Spleen (tissue), 11 donors: ENCODE measurements at regions not wholly inside any gene's neighbourhood (a gene's known extent, or its start where the extent isn't known, plus 50 kb on each side); places are given as distances from the start of the nearest gene placed in this dataset.

Experiments used
- DNase-seq: peaks from one replicate; pipeline ENCODE4 v3.0.0-alpha.2; 2020
- H3K27ac ChIP-seq, 8 donors: fragments of 200-600 bp; sonication (generic) in 7 of 8; 1 replicate in 4 of 8; 2 replicates in 4 of 8; pipeline versions ENCODE4 v1.5.0 to v1.8.0; 2016 to 2021; ENCODE audit warnings: inconsistent platforms in 4 of 8, mild to moderate bottlenecking in 4 of 8, moderate library complexity in 1 of 8
- H3K27me3 ChIP-seq, 7 donors: fragments of 200-600 bp; sonication (generic) in 6 of 7; replicated peaks in 1 of 7; 1 replicate in 4 of 7; 2 replicates in 3 of 7; pipeline versions ENCODE4 v1.5.0 to v1.8.0; 2016 to 2021; ENCODE audit warnings: inconsistent platforms in 3 of 7, mild to moderate bottlenecking in 1 of 7
- H3K36me3 ChIP-seq, 6 donors: fragments of 200-600 bp; sonication (generic) in 5 of 6; 1 replicate in 4 of 6; 2 replicates in 2 of 6; pipeline versions ENCODE4 v1.5.0 to v1.8.0; 2016 to 2021; ENCODE audit warnings: inconsistent platforms in 2 of 6
- H3K4me1 ChIP-seq, 6 donors: fragments of 200-600 bp; sonication (generic) in 5 of 6; 1 replicate in 3 of 6; 2 replicates in 3 of 6; pipeline versions ENCODE4 v1.5.0 to v1.8.0; 2016 to 2021; ENCODE audit warnings: inconsistent platforms in 3 of 6
- H3K4me3 ChIP-seq, 8 donors: fragments of 200-600 bp; sonication (generic) in 7 of 8; 1 replicate in 4 of 8; 2 replicates in 4 of 8; pipeline versions ENCODE4 v1.5.0 to v1.8.0; 2016 to 2021; ENCODE audit warnings: inconsistent platforms in 4 of 8, mild to moderate bottlenecking in 4 of 8, moderate library complexity in 2 of 8
- H3K9me3 ChIP-seq, 8 donors: fragments of 200-600 bp; sonication (generic) in 7 of 8; 1 replicate in 4 of 8; 2 replicates in 4 of 8; pipeline versions ENCODE4 v1.5.0 to v1.8.0; 2016 to 2021; ENCODE audit warnings: inconsistent platforms in 4 of 8
- POLR2A ChIP-seq, 3 donors: fragments of 450-650 bp; IDR thresholded peaks; one replicate each; pipeline ENCODE4 v1.5.1; 2017; ENCODE audit warnings: antibody characterized with exemption in 3 of 3, mild to moderate bottlenecking in 1 of 3
- POLR2AphosphoS5 ChIP-seq, 3 donors: sonication (generic); formaldehyde crosslinking; IDR thresholded peaks; one replicate each; pipeline ENCODE4 v1.5.1; 2017; ENCODE audit warnings: antibody characterized with exemption in 3 of 3
- WGBS, 5 donors: extraction: QIAGEN DNeasy Blood & Tissue Kit in 3 of 5; methylation state at CpG; one replicate each; pipeline versions ENCODE4 v1.1.5 to v1.1.7; 2013 to 2018; 5-methylcytosine and 5-hydroxymethylcytosine counted together
- intact Hi-C: fragments of 100-400 bp; cut with DNase I; formaldehyde crosslinking; loops from one replicate; pipeline ENCODE4 v1.15.0; 2023; ENCODE audit warnings: low total_unique reads
- TF ChIP-seq, protein P1 (sequence below), 11 experiments: fragments of 200-600 bp in 7 of 11; fragments of 450-650 bp in 4 of 11; sonication (generic) in 4 of 11; IDR thresholded peaks in 8 of 11; conservative IDR thresholded peaks in 3 of 11; 1 replicate in 7 of 11; 2 replicates in 4 of 11; pipeline versions ENCODE4 v1.4.0 to v1.8.0; 2016 to 2021; ENCODE audit warnings: antibody characterized with exemption in 11 of 11, inconsistent platforms in 4 of 11, mild to moderate bottlenecking in 1 of 11
- donor health status: healthy with polysubstance abuse.
- donor health status: DM: no; HTN: no; CAD: no; lungs with moderate emphysema.
- donor health status: DM: no; HTN: no; CAD: no.
- donor health status: Bipolar disorder and iron deficiency.
- donor health status: healthy.
- donor health status: DM: no; HTN: no; CAD: no.
- donor health status: DM: yes; HTN: yes; CAD: no.

- no peak for DNase-seq
- intact Hi-C loops: no loop called here
Observed at GRCh38 chr14:97777622-97778355, 980.6 kb downstream of the VRK1 start.

GRCh38 chr14:97779140-97779539 is 982.0 kb downstream of the VRK1 start:
- WGBS, 5 donors: 70 to 82% (median 79%) methylated on average over 5 of the region's 5 CpGs
- Histone ChIP-seq H3K4me1 (no peaks in the 10 kb centered on the region), H3K36me3 (no peaks in the 10 kb centered on the region), H3K9me3 (no peaks in the 10 kb centered on the region), H3K4me3 (no peak overlapping the region), H3K27me3 (no peaks in the 10 kb centered on the region), H3K27ac (no peak overlapping the region)
- DNase-seq: no peak
- intact Hi-C loops: no loop called here
- TF ChIP-seq, protein P1, sequence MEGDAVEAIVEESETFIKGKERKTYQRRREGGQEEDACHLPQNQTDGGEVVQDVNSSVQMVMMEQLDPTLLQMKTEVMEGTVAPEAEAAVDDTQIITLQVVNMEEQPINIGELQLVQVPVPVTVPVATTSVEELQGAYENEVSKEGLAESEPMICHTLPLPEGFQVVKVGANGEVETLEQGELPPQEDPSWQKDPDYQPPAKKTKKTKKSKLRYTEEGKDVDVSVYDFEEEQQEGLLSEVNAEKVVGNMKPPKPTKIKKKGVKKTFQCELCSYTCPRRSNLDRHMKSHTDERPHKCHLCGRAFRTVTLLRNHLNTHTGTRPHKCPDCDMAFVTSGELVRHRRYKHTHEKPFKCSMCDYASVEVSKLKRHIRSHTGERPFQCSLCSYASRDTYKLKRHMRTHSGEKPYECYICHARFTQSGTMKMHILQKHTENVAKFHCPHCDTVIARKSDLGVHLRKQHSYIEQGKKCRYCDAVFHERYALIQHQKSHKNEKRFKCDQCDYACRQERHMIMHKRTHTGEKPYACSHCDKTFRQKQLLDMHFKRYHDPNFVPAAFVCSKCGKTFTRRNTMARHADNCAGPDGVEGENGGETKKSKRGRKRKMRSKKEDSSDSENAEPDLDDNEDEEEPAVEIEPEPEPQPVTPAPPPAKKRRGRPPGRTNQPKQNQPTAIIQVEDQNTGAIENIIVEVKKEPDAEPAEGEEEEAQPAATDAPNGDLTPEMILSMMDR (IDR thresholded peaks at IDR 0.05 in 8 of 11, conservative IDR thresholded peaks at IDR 0.05 in 3 of 11): no peak
- TF ChIP-seq POLR2A (IDR thresholded peaks at IDR 0.05): no peak
- TF ChIP-seq POLR2AphosphoS5 (IDR thresholded peaks at IDR 0.05): no peak

More at GRCh38 chr14:97777622-97778355, 980.6 kb downstream of the VRK1 start:
- TF ChIP-seq, protein P1 (IDR thresholded peaks at IDR 0.05 in 8 of 11, conservative IDR thresholded peaks at IDR 0.05 in 3 of 11): no peak
- TF ChIP-seq POLR2A (IDR thresholded peaks at IDR 0.05) (no peak), POLR2AphosphoS5 (IDR thresholded peaks at IDR 0.05) (no peak)
- H3K27ac ChIP-seq: no peak overlapping the region
- H3K4me1 ChIP-seq: no peaks in the 10 kb centered on the region
- H3K27me3 ChIP-seq: no peaks in the 10 kb centered on the region
- no peaks in the 10 kb centered on the region for H3K36me3 ChIP-seq
- no peak overlapping the region for H3K4me3 ChIP-seq
- no peaks in the 10 kb centered on the region for H3K9me3 ChIP-seq
- WGBS, 5 donors: 73 to 85% (median 77%) methylated on average over 9 of the region's 9 CpGs

DNA sequence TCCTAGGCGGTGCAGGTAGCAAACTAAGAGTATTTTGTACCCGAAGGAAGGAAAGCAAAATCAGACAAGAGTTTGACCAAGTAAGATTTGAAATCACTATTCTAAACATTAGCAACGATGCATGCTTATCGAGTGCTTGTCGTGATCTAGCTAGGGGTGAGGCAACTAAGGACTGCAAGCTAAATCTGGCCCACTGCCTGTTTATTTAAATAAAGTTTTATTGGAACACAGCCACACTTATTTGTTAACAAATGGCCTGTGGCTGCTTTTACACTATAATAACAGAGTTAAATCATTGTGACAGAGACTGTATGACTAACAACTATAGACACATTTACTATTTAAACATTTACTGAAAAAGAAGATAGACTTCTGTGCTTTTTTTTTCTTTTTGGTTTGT is 983.6 kb downstream of the VRK1 start:
- no peak for DNase-seq
- Histone ChIP-seq H3K36me3 (no peaks in the 10 kb centered on the region), H3K27me3 (no peaks in the 10 kb centered on the region), H3K4me3 (no peak overlapping the region), H3K9me3 (no peaks in the 10 kb centered on the region), H3K27ac (no peak overlapping the region), H3K4me1 (no peaks in the 10 kb centered on the region)
- intact Hi-C loops: no loop called here
- TF ChIP-seq POLR2AphosphoS5 (IDR thresholded peaks at IDR 0.05) (no peak), POLR2A (IDR thresholded peaks at IDR 0.05) (no peak)
- TF ChIP-seq, protein P1 (IDR thresholded peaks at IDR 0.05 in 8 of 11, conservative IDR thresholded peaks at IDR 0.05 in 3 of 11): no peak
- 83 to 95% (median 93%) methylated on average over 5 of the region's 5 CpGs for WGBS, 5 donors

DNA sequence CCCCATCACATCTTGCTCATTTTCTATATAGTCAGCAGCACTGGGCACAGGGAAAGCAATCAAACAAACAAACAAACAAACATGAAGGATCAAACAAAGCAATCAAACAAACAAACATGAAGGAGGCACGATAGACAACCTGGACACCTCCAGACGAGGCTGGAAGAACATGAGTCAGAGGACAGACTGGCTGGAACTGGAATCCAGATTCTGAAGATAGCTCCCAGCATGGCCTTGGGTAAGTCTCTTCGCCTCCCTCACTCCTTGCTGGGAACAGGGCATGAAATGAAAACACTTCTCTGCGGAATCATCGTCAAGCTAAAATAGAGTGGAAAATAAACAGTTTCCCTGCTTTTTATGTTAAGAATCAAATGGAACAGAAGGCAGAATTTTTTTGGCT is 984.8 kb downstream of the VRK1 start:
- Histone ChIP-seq H3K4me1 (no peaks in the 10 kb centered on the region), H3K27ac (no peak overlapping the region), H3K4me3 (no peak overlapping the region), H3K36me3 (no peaks in the 10 kb centered on the region), H3K9me3 (no peaks in the 10 kb centered on the region), H3K27me3 (no peaks in the 10 kb centered on the region)
- DNase-seq: no peak
- intact Hi-C loops: no loop called here
- TF ChIP-seq, protein P1 (IDR thresholded peaks at IDR 0.05 in 8 of 11, conservative IDR thresholded peaks at IDR 0.05 in 3 of 11): no peak
- no peak for TF ChIP-seq POLR2A (IDR thresholded peaks at IDR 0.05)
- TF ChIP-seq POLR2AphosphoS5 (IDR thresholded peaks at IDR 0.05): no peak
- 88 to 91% (median 90%) methylated on average over 5 of the region's 5 CpGs for WGBS, 5 donors
